ENCODE measurements at regions not wholly inside any gene's neighbourhood (a gene's known extent, or its start where the extent isn't known, plus 50 kb on each side); places are given as distances from the start of the nearest gene placed in this dataset.

GRCh38 chr2:67660015-67660602 lies 263.0 kb downstream of the ETAA1 start:
- Histone ChIP-seq H3K9me1 (replicated peaks; ENCODE audit: control insufficient read depth, extremely low read depth, insufficient read depth, low read length) (no peaks in the 10 kb centered on the region), H3K36me3 (ENCODE audit: control insufficient read depth in 2 of 2, extremely low read depth in 1 of 2, insufficient read depth in 2 of 2, low read length in 2 of 2) (no peaks in the 10 kb centered on the region), H3K4me1 (ENCODE audit: control insufficient read depth, extremely low read depth, insufficient read depth, low read length) (no peaks in the 10 kb centered on the region), H2AFZ (ENCODE audit: low read depth, low read length) (no peak overlapping the region), H3K9me3 (replicated peaks; ENCODE audit: control insufficient read depth, insufficient read depth, low read length) (no peaks in the 10 kb centered on the region), H3K4me2 (ENCODE audit: insufficient read depth, low read length) (no peak overlapping the region), H3K79me2 (ENCODE audit: control insufficient read depth, insufficient read depth, low read length) (no peaks in the 10 kb centered on the region), H3K9ac (replicated peaks; ENCODE audit: extremely low read depth, insufficient read depth, low read length) (no peak overlapping the region), H4K20me1 (replicated peaks; ENCODE audit: control insufficient read depth, extremely low read depth, insufficient read depth, low read length) (no peaks in the 10 kb centered on the region), H3K4me3 (replicated peaks in 1 of 3; ENCODE audit: insufficient read depth in 1 of 3, low read depth in 1 of 3, low read length in 3 of 3) (no peak overlapping the region), H3K27me3 (ENCODE audit: control insufficient read depth in 2 of 2, insufficient read depth in 2 of 2, low read length in 2 of 2) (no peaks in the 10 kb centered on the region), H3K27ac (ENCODE audit: insufficient read depth, low read depth, low read length) (no peak overlapping the region)
- CTCF ChIA-PET = interaction anchor here (0.7 kb wide), 1 partner anchor 9 kb away, joined by 4 read pairs; no protein-coding TSS in a partner anchor
- dilution Hi-C loops (cut with MboI; ENCODE audit: extremely low pct_ligation_motif_present, low sequenced_read_pairs) = no loop called here
- POLR2A ChIA-PET = no interaction called here
- TF ChIP-seq MYC (IDR thresholded peaks at IDR 0.05; ENCODE audit: low read depth, low read length) (no peak), POLR2A (IDR thresholded peaks at IDR 0.05; ENCODE audit: low read depth, low read length) (no peak), CTCF (IDR thresholded peaks at IDR 0.05; ENCODE audit: extremely low read depth in 1 of 2, insufficient read depth in 1 of 2, low read depth in 1 of 2, low read length in 2 of 2) (no peak), MAX (IDR thresholded peaks at IDR 0.05; ENCODE audit: insufficient read depth, insufficient read length) (no peak), JUN (IDR thresholded peaks at IDR 0.05; ENCODE audit: borderline replicate concordance, insufficient read depth, insufficient read length, low read depth) (no peak), FOS (IDR thresholded peaks at IDR 0.05; ENCODE audit: borderline replicate concordance, insufficient read depth, low read length) (no peak), GATA2 (IDR thresholded peaks at IDR 0.05; ENCODE audit: insufficient read depth, insufficient read length, low read depth, low read length) (no peak), EZH2 (IDR thresholded peaks at IDR 0.05; ENCODE audit: borderline replicate concordance, low read depth, low read length, severe bottlenecking) (no peak), POLR2AphosphoS5 (IDR thresholded peaks at IDR 0.05; ENCODE audit: insufficient read depth, low read depth, low read length) (no peak)
- no peak for DNase-seq (ENCODE audit: low read depth, low spot score)
- intact Hi-C loops (cut with micrococcal nuclease) = no loop called here
- no TSS peak for BruUV-seq (replicated peaks)
- no peak for FAIRE-seq
